Neutrophil (primary cell): ENCODE measurements at regions not wholly inside any gene's neighbourhood (a gene's known extent, or its start where the extent isn't known, plus 50 kb on each side); places are given as distances from the start of the nearest gene placed in this dataset.

Experiments
- H3K27ac ChIP-seq: fragments of 200-600 bp; sonication (generic); 2 replicates; pipeline ENCODE4 v1.5.1; 2016; ENCODE audit warnings: mild to moderate bottlenecking, moderate library complexity
- H3K27me3 ChIP-seq: fragments of 200-600 bp; sonication (generic); 2 replicates; pipeline ENCODE4 v1.6.0; 2016; ENCODE audit warnings: mild to moderate bottlenecking
- H3K36me3 ChIP-seq: fragments of 200-600 bp; sonication (generic); 2 replicates; pipeline ENCODE4 v1.5.1; 2017
- H3K4me1 ChIP-seq, 2 experiments: fragments of 200-600 bp in 1 of 2; sonication (generic) in 1 of 2; 1 replicate in 1 of 2; 2 replicates in 1 of 2; pipeline versions ENCODE4 v1.5.1 to v1.6.1; 2013 to 2016; ENCODE audit warnings: low read depth in 1 of 2, low read length in 1 of 2, mild to moderate bottlenecking in 1 of 2, moderate library complexity in 1 of 2; ENCODE audit not compliant: control insufficient read depth in 1 of 2, insufficient read depth in 1 of 2
- H3K4me3 ChIP-seq, 2 experiments: fragments of 200-600 bp in 1 of 2; sonication (generic) in 1 of 2; 1 replicate in 1 of 2; 2 replicates in 1 of 2; pipeline ENCODE4 v1.5.1; 2013 to 2016; ENCODE audit warnings: low read depth in 1 of 2, low read length in 1 of 2, mild to moderate bottlenecking in 1 of 2, moderate library complexity in 1 of 2
- H3K9me3 ChIP-seq: fragments of 200-600 bp; sonication (generic); 2 replicates; pipeline ENCODE4 v1.5.1; 2016
- TF ChIP-seq, protein P1 (sequence below): fragments of 200-600 bp; sonication (generic); IDR thresholded peaks from 2 replicates; pipeline ENCODE4 v1.5.1; 2016; ENCODE audit warnings: antibody characterized with exemption

- TF ChIP-seq, protein P1, sequence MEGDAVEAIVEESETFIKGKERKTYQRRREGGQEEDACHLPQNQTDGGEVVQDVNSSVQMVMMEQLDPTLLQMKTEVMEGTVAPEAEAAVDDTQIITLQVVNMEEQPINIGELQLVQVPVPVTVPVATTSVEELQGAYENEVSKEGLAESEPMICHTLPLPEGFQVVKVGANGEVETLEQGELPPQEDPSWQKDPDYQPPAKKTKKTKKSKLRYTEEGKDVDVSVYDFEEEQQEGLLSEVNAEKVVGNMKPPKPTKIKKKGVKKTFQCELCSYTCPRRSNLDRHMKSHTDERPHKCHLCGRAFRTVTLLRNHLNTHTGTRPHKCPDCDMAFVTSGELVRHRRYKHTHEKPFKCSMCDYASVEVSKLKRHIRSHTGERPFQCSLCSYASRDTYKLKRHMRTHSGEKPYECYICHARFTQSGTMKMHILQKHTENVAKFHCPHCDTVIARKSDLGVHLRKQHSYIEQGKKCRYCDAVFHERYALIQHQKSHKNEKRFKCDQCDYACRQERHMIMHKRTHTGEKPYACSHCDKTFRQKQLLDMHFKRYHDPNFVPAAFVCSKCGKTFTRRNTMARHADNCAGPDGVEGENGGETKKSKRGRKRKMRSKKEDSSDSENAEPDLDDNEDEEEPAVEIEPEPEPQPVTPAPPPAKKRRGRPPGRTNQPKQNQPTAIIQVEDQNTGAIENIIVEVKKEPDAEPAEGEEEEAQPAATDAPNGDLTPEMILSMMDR, result no peak
- Histone ChIP-seq H3K4me3 (no peak overlapping the region), H3K36me3 (no peaks in the 10 kb centered on the region), H3K27ac (peak overlapping the region; percentile 91), H3K9me3 (no peaks in the 10 kb centered on the region), H3K27me3 (no peaks in the 10 kb centered on the region), H3K4me1 (peaks cover 73 to 81% of the 10 kb centered on the region in 2 experiments)
Observed at GRCh38 chr2:191620144-191620543, 57.8 kb upstream of the NABP1 start.

- Histone ChIP-seq H3K9me3 (no peaks in the 10 kb centered on the region), H3K4me3 (no peak overlapping the region), H3K27ac (peak overlapping the region; percentile 79), H3K36me3 (no peaks in the 10 kb centered on the region), H3K27me3 (no peaks in the 10 kb centered on the region), H3K4me1 (peaks cover 68 to 79% of the 10 kb centered on the region in 2 experiments)
- TF ChIP-seq, protein P1, result no peak
Observed at GRCh38 chr2:191622374-191623320, 55.3 kb upstream of the NABP1 start.

DNA sequence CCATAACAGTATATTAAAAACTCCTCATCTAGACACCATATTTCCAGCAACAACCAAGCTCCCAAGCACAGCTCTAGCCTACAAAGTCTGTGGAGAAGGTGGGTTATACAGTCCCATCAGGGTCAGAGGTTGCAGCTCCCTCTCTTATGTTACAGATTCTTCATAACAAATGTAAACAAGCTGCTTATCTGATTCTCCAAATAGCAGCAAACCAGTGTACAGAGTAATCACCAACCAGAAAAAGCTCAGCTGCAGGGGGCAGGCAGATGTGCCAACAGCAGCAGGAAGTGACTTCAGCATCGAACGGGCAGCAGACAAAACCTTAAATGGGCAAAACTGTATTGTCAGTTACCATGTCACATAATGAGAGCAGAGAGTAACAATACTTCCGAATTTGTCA lies 52.9 kb upstream of the NABP1 start:
- no peak overlapping the region for H3K4me3 ChIP-seq
- TF ChIP-seq, protein P1, result peak; percentile 24
- no peaks in the 10 kb centered on the region for H3K9me3 ChIP-seq
- H3K36me3 ChIP-seq, result no peaks in the 10 kb centered on the region
- H3K4me1 ChIP-seq, result peaks cover 45 to 56% of the 10 kb centered on the region in 2 experiments
- peak overlapping the region; percentile 92 for H3K27ac ChIP-seq
- no peaks in the 10 kb centered on the region for H3K27me3 ChIP-seq

- no peak overlapping the region for H3K4me3 ChIP-seq
- H3K27me3 ChIP-seq, result no peaks in the 10 kb centered on the region
- H3K36me3 ChIP-seq, result no peaks in the 10 kb centered on the region
- TF ChIP-seq, protein P1, result peak; percentile 5
- H3K27ac ChIP-seq, result peak overlapping the region; percentile 92
- H3K4me1 ChIP-seq, result peaks cover 40 to 51% of the 10 kb centered on the region in 2 experiments
- no peaks in the 10 kb centered on the region for H3K9me3 ChIP-seq
Observed at GRCh38 chr2:191625446-191625845, 52.5 kb upstream of the NABP1 start.

DNA sequence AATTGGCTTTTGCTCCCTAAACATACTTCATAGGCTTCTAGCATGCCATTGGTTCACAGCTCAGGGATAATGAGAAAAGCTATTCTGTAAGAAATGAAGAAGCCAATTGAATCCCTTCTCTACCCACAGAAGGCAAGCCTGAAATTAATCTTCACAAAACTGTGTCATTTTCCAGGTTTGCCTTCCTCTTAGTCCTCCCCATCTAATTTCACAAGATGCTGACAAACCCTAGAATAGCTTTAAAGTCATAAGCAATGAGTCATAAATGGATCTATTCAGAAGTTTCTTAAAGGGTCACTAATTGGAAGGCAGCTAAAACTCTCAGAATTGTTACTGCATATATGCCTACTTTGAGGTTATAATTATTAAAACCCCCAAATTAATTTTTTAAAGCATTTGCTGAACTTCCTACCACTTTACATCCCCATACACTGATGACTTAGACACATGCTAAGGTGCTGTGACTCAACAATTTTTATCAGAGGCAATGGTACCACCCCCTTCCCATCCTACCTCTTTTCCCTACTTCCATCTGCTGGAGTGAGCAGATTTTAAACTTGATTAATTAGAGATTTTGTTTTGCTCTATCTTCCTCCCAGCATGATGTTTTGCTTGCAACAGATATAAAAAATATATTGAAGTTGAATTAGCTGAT lies 51.3 kb upstream of the NABP1 start:
- no peaks in the 10 kb centered on the region for H3K27me3 ChIP-seq
- H3K36me3 ChIP-seq, result no peaks in the 10 kb centered on the region
- H3K4me3 ChIP-seq, result no peak overlapping the region
- TF ChIP-seq, protein P1, result no peak
- peaks cover 34 to 45% of the 10 kb centered on the region in 2 experiments for H3K4me1 ChIP-seq
- H3K9me3 ChIP-seq, result no peaks in the 10 kb centered on the region
- H3K27ac ChIP-seq, result peak overlapping the region; percentile 92
